H9 (cell line): ENCODE measurements at regions not wholly inside any gene's neighbourhood (a gene's known extent, or its start where the extent isn't known, plus 50 kb on each side); places are given as distances from the start of the nearest gene placed in this dataset.
A peak's percentile ranks its signal among the peaks of the same experiment; 100 is the strongest.

Experiments
- DNase-seq: peaks from one replicate; pipeline ENCODE4 v3.0.0-alpha.2; 2017
- H2AFZ ChIP-seq: one replicate; pipeline ENCODE4 v1.6.1; 2013; ENCODE audit warnings: mild to moderate bottlenecking, low read length, control low read depth, moderate library complexity
- H2AK5ac ChIP-seq: 2 replicates; pipeline ENCODE4 v1.6.1; 2013; ENCODE audit warnings: low read length, control low read depth, mixed read lengths; ENCODE audit not compliant: insufficient read length
- H2BK120ac ChIP-seq: one replicate; pipeline ENCODE4 v1.6.1; 2013; ENCODE audit warnings: low read depth, mild to moderate bottlenecking, low read length, control low read depth, inconsistent platforms; ENCODE audit not compliant: poor library complexity, severe bottlenecking
- H2BK12ac ChIP-seq: 2 replicates; pipeline ENCODE4 v1.6.1; 2013; ENCODE audit warnings: low read length, control low read depth, mixed read lengths, low read depth; ENCODE audit not compliant: insufficient read length
- H2BK15ac ChIP-seq: 2 replicates; pipeline ENCODE4 v1.6.1; 2013; ENCODE audit warnings: low read depth, low read length, control low read depth
- H2BK20ac ChIP-seq: one replicate; pipeline ENCODE4 v1.6.1; 2013; ENCODE audit warnings: low read depth, mild to moderate bottlenecking, low read length, control low read depth, inconsistent platforms; ENCODE audit not compliant: poor library complexity, severe bottlenecking
- H2BK5ac ChIP-seq: 2 replicates; pipeline ENCODE4 v1.6.1; 2013; ENCODE audit warnings: low read length, control low read depth, mixed read lengths; ENCODE audit not compliant: insufficient read length
- H3K14ac ChIP-seq: 2 replicates; pipeline ENCODE4 v1.6.1; 2013; ENCODE audit warnings: low read length, control low read depth; ENCODE audit not compliant: insufficient read depth
- H3K18ac ChIP-seq: 2 replicates; pipeline ENCODE4 v1.6.1; 2013; ENCODE audit warnings: low read depth, mild to moderate bottlenecking, mixed read lengths, low read length, control low read depth; ENCODE audit not compliant: insufficient read length
- H3K23ac ChIP-seq: 2 replicates; pipeline ENCODE4 v1.6.1; 2013; ENCODE audit warnings: low read length, control low read depth, mixed read lengths, low read depth; ENCODE audit not compliant: insufficient read length
- H3K23me2 ChIP-seq: 2 replicates; pipeline ENCODE4 v1.6.1; 2013; ENCODE audit warnings: low read depth, mild to moderate bottlenecking, mixed read lengths, low read length, control low read depth; ENCODE audit not compliant: insufficient read length, poor library complexity, severe bottlenecking
- H3K27ac ChIP-seq: 2 replicates; pipeline ENCODE4 v1.5.1; 2013; ENCODE audit warnings: low read length, control low read depth, mixed read lengths, low read depth; ENCODE audit not compliant: insufficient read length
- H3K27me3 ChIP-seq: 2 replicates; pipeline ENCODE4 v1.6.1; 2013; ENCODE audit warnings: low read length, control low read depth, inconsistent platforms; ENCODE audit not compliant: insufficient read depth
- H3K4ac ChIP-seq: 2 replicates; pipeline ENCODE4 v1.6.1; 2013; ENCODE audit warnings: low read depth, mild to moderate bottlenecking, control low read depth, inconsistent platforms, low read length, moderate library complexity
- H3K4me1 ChIP-seq: 2 replicates; pipeline ENCODE4 v1.6.1; 2013; ENCODE audit warnings: low read length, control low read depth, inconsistent platforms; ENCODE audit not compliant: insufficient read depth
- H3K4me2 ChIP-seq: 2 replicates; pipeline ENCODE4 v1.6.1; 2013; ENCODE audit warnings: low read length, control low read depth, mixed read lengths; ENCODE audit not compliant: insufficient read length, insufficient read depth
- H3K56ac ChIP-seq: 2 replicates; pipeline ENCODE4 v1.6.1; 2013; ENCODE audit warnings: low read depth, mild to moderate bottlenecking, mixed read lengths, low read length, control low read depth; ENCODE audit not compliant: insufficient read length
- H3K79me1 ChIP-seq: 2 replicates; pipeline ENCODE4 v1.6.1; 2013; ENCODE audit warnings: low read depth, mild to moderate bottlenecking, moderate library complexity, low read length, control low read depth, inconsistent platforms; ENCODE audit not compliant: insufficient read depth, poor library complexity, severe bottlenecking
- H3K79me2 ChIP-seq: 2 replicates; pipeline ENCODE4 v1.6.1; 2013; ENCODE audit warnings: low read length, control low read depth, inconsistent platforms; ENCODE audit not compliant: insufficient read depth
- H3K9ac ChIP-seq: 2 replicates; pipeline ENCODE4 v1.6.1; 2013; ENCODE audit warnings: low read length, control low read depth, mixed read lengths; ENCODE audit not compliant: insufficient read length; ENCODE audit errors: extremely low read depth
- H3K9me3 ChIP-seq: one replicate; pipeline ENCODE4 v1.6.1; 2013; ENCODE audit warnings: low read depth, low read length, inconsistent platforms; ENCODE audit not compliant: control insufficient read depth
- H3T11ph ChIP-seq: one replicate; pipeline ENCODE4 v1.6.1; 2013; ENCODE audit warnings: mild to moderate bottlenecking, low read length, control low read depth, inconsistent platforms
- H4K20me1 ChIP-seq: one replicate; pipeline ENCODE4 v1.6.1; 2013; ENCODE audit not compliant: control insufficient read depth, insufficient read length, insufficient read depth
- H4K5ac ChIP-seq: 2 replicates; pipeline ENCODE4 v1.6.1; 2013; ENCODE audit warnings: low read depth, mild to moderate bottlenecking, mixed read lengths, low read length, control low read depth; ENCODE audit not compliant: insufficient read length
- H4K8ac ChIP-seq: replicated peaks from 2 replicates; pipeline ENCODE4 v1.6.1; 2013; ENCODE audit warnings: low read length, control low read depth, mixed read lengths, low read depth; ENCODE audit not compliant: insufficient read length
- H4K91ac ChIP-seq: 2 replicates; pipeline ENCODE4 v1.6.1; 2013; ENCODE audit warnings: low read depth, mild to moderate bottlenecking, moderate library complexity, mixed read lengths, low read length, control low read depth; ENCODE audit not compliant: insufficient read length
- H3K27ac Mint-ChIP-seq, 3 experiments: 2 replicates in 2 of 3; 3 replicates in 1 of 3; pipeline ENCODE4 v1.8.0; 2020 to 2021; ENCODE audit warnings: mixed read lengths in 3 of 3, mild to moderate bottlenecking in 1 of 3, moderate library complexity in 1 of 3
- H3K27me3 Mint-ChIP-seq: 2 replicates; pipeline ENCODE4 v1.8.0; 2021; ENCODE audit warnings: low read depth, mild to moderate bottlenecking, moderate library complexity, mixed read lengths
- H3K36me3 Mint-ChIP-seq, 3 experiments: 2 replicates in 2 of 3; 3 replicates in 1 of 3; pipeline ENCODE4 v1.8.0; 2020 to 2021; ENCODE audit warnings: low read depth in 3 of 3, mixed read lengths in 3 of 3; ENCODE audit not compliant: insufficient read depth in 1 of 3
- H3K4me1 Mint-ChIP-seq, 2 experiments: 2 replicates each; pipeline ENCODE4 v1.8.0; 2020; ENCODE audit warnings: mixed read lengths in 2 of 2
- H3K4me3 Mint-ChIP-seq, 2 experiments: 2 replicates in 1 of 2; 3 replicates in 1 of 2; pipeline ENCODE4 v1.8.0; 2020 to 2021; ENCODE audit warnings: mild to moderate bottlenecking in 2 of 2, mixed read lengths in 2 of 2, moderate library complexity in 1 of 2
- H3K9me3 Mint-ChIP-seq, 2 experiments: 2 replicates in 1 of 2; 3 replicates in 1 of 2; pipeline ENCODE4 v1.8.0; 2020; ENCODE audit warnings: mild to moderate bottlenecking in 2 of 2, mixed read lengths in 2 of 2, moderate library complexity in 1 of 2
- WGBS: extraction: QIAGEN DNeasy Blood & Tissue Kit; methylation state at CpG from one replicate; pipeline ENCODE4 v1.1.7; 2013; ENCODE audit warnings: missing lambda C conversion rate, low lambda C conversion rate, mixed read lengths; ENCODE audit not compliant: insufficient read length; ENCODE audit errors: extremely low coverage; 5-methylcytosine and 5-hydroxymethylcytosine counted together
- TF ChIP-seq, protein P1 (sequence below): fragments of 200-600 bp; sonication (generic); conservative IDR thresholded peaks from 3 replicates; pipeline ENCODE4 v1.8.0; 2021; ENCODE audit warnings: antibody characterized with exemption, mild to moderate bottlenecking

- Histone ChIP-seq H3K27me3 (no peaks in the 10 kb centered on the region), H2BK15ac (no peak overlapping the region), H3K4me1 (no peaks in the 10 kb centered on the region), H3K27ac (no peak overlapping the region), H2BK5ac (no peak overlapping the region), H3K14ac (no peak overlapping the region), H3K23ac (no peak overlapping the region), H4K8ac (no peak overlapping the region), H3K9me3 (no peaks in the 10 kb centered on the region), H4K20me1 (no peaks in the 10 kb centered on the region), H3K79me2 (no peaks in the 10 kb centered on the region), H3T11ph (no peak overlapping the region), H2AK5ac (no peak overlapping the region), H3K9ac (no peak overlapping the region), H3K4me2 (no peak overlapping the region), H2BK20ac (no peak overlapping the region), H3K23me2 (no peaks in the 10 kb centered on the region), H4K91ac (no peak overlapping the region), H2BK12ac (no peak overlapping the region), H3K18ac (no peak overlapping the region), H3K4ac (no peak overlapping the region), H4K5ac (no peak overlapping the region), H2BK120ac (no peak overlapping the region), H2AFZ (no peak overlapping the region), H3K56ac (no peak overlapping the region), H3K79me1 (no peaks in the 10 kb centered on the region)
- TF ChIP-seq, protein P1, sequence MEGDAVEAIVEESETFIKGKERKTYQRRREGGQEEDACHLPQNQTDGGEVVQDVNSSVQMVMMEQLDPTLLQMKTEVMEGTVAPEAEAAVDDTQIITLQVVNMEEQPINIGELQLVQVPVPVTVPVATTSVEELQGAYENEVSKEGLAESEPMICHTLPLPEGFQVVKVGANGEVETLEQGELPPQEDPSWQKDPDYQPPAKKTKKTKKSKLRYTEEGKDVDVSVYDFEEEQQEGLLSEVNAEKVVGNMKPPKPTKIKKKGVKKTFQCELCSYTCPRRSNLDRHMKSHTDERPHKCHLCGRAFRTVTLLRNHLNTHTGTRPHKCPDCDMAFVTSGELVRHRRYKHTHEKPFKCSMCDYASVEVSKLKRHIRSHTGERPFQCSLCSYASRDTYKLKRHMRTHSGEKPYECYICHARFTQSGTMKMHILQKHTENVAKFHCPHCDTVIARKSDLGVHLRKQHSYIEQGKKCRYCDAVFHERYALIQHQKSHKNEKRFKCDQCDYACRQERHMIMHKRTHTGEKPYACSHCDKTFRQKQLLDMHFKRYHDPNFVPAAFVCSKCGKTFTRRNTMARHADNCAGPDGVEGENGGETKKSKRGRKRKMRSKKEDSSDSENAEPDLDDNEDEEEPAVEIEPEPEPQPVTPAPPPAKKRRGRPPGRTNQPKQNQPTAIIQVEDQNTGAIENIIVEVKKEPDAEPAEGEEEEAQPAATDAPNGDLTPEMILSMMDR: no peak
- no peaks in the 10 kb centered on the region for H3K9me3 Mint-ChIP-seq
- no peak overlapping the region for H3K4me3 Mint-ChIP-seq
- H3K27me3 Mint-ChIP-seq: peaks cover 6% of the 10 kb centered on the region; the same call in 1 of the 2 replicates
- no peaks in the 10 kb centered on the region for H3K4me1 Mint-ChIP-seq
- H3K36me3 Mint-ChIP-seq: no peaks in the 10 kb centered on the region
- peak overlapping the region in 1 of 3 experiments; percentile 74; a peak in 2 of 7 replicates for H3K27ac Mint-ChIP-seq
- WGBS: no CpG with 5 or more reads among the region's 1 CpG
- no peak for DNase-seq
Observed at GRCh38 chr6:152811785-152812184, 61.2 kb downstream of the VIP start.
